ENCODE measurements at regions not wholly inside any gene's neighbourhood (a gene's known extent, or its start where the extent isn't known, plus 50 kb on each side); places are given as distances from the start of the nearest gene placed in this dataset.

GRCh38 chr1:113018911-113019310, 54.1 kb upstream of the LRIG2 start:
- TF ChIP-seq, protein P1, sequence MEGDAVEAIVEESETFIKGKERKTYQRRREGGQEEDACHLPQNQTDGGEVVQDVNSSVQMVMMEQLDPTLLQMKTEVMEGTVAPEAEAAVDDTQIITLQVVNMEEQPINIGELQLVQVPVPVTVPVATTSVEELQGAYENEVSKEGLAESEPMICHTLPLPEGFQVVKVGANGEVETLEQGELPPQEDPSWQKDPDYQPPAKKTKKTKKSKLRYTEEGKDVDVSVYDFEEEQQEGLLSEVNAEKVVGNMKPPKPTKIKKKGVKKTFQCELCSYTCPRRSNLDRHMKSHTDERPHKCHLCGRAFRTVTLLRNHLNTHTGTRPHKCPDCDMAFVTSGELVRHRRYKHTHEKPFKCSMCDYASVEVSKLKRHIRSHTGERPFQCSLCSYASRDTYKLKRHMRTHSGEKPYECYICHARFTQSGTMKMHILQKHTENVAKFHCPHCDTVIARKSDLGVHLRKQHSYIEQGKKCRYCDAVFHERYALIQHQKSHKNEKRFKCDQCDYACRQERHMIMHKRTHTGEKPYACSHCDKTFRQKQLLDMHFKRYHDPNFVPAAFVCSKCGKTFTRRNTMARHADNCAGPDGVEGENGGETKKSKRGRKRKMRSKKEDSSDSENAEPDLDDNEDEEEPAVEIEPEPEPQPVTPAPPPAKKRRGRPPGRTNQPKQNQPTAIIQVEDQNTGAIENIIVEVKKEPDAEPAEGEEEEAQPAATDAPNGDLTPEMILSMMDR (optimal IDR thresholded peaks at IDR 0.05 in 1 of 3, IDR thresholded peaks at IDR 0.05 in 1 of 3, conservative IDR thresholded peaks at IDR 0.05 in 1 of 3; ENCODE audit: extremely low read depth in 1 of 3, insufficient read depth in 2 of 3, low read length in 3 of 3) = no peak
- TF ChIP-seq EZH2 (IDR thresholded peaks at IDR 0.05; ENCODE audit: low read length) = no peak

All from keratinocyte (primary cell).